Loucy (cell line): ENCODE measurements at regions not wholly inside any gene's neighbourhood (a gene's known extent, or its start where the extent isn't known, plus 50 kb on each side); places are given as distances from the start of the nearest gene placed in this dataset.

ENCODE experiments used
- H2AFZ ChIP-seq: fragments of 200-600 bp; sonication (generic); 2 replicates; pipeline ENCODE4 v1.6.0; 2016; ENCODE audit warnings: antibody characterized with exemption, mild to moderate bottlenecking, low read length, moderate library complexity
- H3F3A ChIP-seq: fragments of 200-600 bp; 2 replicates; pipeline ENCODE4 v1.6.0; 2016; ENCODE audit warnings: antibody characterized with exemption, low read depth, mild to moderate bottlenecking
- H3K27me3 ChIP-seq: fragments of 200-600 bp; sonication (generic); 2 replicates; pipeline ENCODE4 v1.6.1; 2014; ENCODE audit warnings: low read length, mild to moderate bottlenecking; ENCODE audit not compliant: insufficient read depth, poor library complexity, severe bottlenecking
- H3K36me3 ChIP-seq: fragments of 200-600 bp; sonication (generic); 2 replicates; pipeline ENCODE4 v1.6.1; 2016; ENCODE audit warnings: low read length; ENCODE audit not compliant: insufficient read depth
- H3K4me1 ChIP-seq: fragments of 200-600 bp; sonication (generic); 2 replicates; pipeline ENCODE4 v1.5.1; 2014; ENCODE audit warnings: low read length, mild to moderate bottlenecking; ENCODE audit not compliant: insufficient read depth, poor library complexity, severe bottlenecking
- H3K4me2 ChIP-seq: fragments of 200-600 bp; sonication (generic); 2 replicates; pipeline ENCODE4 v1.6.0; 2014; ENCODE audit warnings: antibody characterized with exemption, low read length, low read depth, mild to moderate bottlenecking; ENCODE audit not compliant: poor library complexity, severe bottlenecking
- H3K4me3 ChIP-seq: fragments of 200-600 bp; sonication (generic); 2 replicates; pipeline ENCODE4 v1.5.1; 2014; ENCODE audit warnings: low read length, mild to moderate bottlenecking, mixed read lengths; ENCODE audit not compliant: poor library complexity, severe bottlenecking
- H3K79me2 ChIP-seq: fragments of 200-600 bp; sonication (generic); 2 replicates; pipeline ENCODE4 v1.6.1; 2014; ENCODE audit warnings: low read length; ENCODE audit not compliant: insufficient read depth
- H3K9ac ChIP-seq: fragments of 200-600 bp; sonication (generic); 2 replicates; pipeline ENCODE4 v1.6.0; 2014; ENCODE audit warnings: mild to moderate bottlenecking, low read depth, low read length, moderate library complexity; ENCODE audit not compliant: poor library complexity, severe bottlenecking
- H3K9me2 ChIP-seq: fragments of 200-600 bp; sonication (generic); replicated peaks from 2 replicates; pipeline ENCODE4 v1.6.1; 2016; ENCODE audit warnings: low read depth, low read length, mixed read lengths
- H3K9me3 ChIP-seq: fragments of 200-600 bp; sonication (generic); 2 replicates; pipeline ENCODE4 v1.6.1; 2014; ENCODE audit warnings: mild to moderate bottlenecking, antibody characterized with exemption, low read length, low read depth; ENCODE audit not compliant: insufficient read depth
- H4K20me1 ChIP-seq: fragments of 200-600 bp; sonication (generic); 2 replicates; pipeline ENCODE4 v1.6.0; 2014; ENCODE audit warnings: antibody characterized with exemption, low read length, mild to moderate bottlenecking; ENCODE audit not compliant: insufficient read depth, poor library complexity, severe bottlenecking
- EZH2phosphoT487 ChIP-seq: fragments of 200-600 bp; IDR thresholded peaks from 2 replicates; pipeline ENCODE4 v1.6.1; 2018; ENCODE audit warnings: antibody characterized with exemption, mild to moderate bottlenecking, moderate library complexity, borderline replicate concordance
- TF ChIP-seq, protein P1 (sequence below): fragments of 200-600 bp; sonication (generic); conservative IDR thresholded peaks from 2 replicates; pipeline ENCODE4 v1.5.1; 2014; ENCODE audit warnings: mild to moderate bottlenecking, antibody characterized with exemption, low read length

DNA sequence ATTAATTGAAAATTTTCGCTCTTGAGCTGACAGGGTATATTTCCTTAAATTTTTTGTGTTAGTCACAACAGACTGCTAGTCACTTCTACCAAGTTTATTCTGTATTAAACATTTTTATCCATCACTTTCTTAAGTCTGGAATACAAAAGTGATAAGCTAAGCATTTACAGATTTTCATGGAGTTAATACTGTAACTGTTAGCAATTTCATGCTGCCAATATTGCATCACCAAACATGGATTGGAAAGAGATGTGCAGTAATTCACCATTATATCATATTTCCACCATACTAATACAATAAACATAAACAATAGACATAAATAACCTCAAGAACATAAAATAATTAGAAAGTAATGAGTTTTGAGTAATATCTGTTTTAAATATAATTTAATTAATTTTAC lies 854.0 kb upstream of the CITED2 start:
- no peaks in the 10 kb centered on the region for H3K79me2 ChIP-seq
- H3K36me3 ChIP-seq = no peaks in the 10 kb centered on the region
- H3K4me3 ChIP-seq = no peak overlapping the region
- no peak overlapping the region for H2AFZ ChIP-seq
- no peaks in the 10 kb centered on the region for H4K20me1 ChIP-seq
- no peaks in the 10 kb centered on the region for H3K4me1 ChIP-seq
- TF ChIP-seq EZH2phosphoT487 = no peak
- TF ChIP-seq, protein P1, sequence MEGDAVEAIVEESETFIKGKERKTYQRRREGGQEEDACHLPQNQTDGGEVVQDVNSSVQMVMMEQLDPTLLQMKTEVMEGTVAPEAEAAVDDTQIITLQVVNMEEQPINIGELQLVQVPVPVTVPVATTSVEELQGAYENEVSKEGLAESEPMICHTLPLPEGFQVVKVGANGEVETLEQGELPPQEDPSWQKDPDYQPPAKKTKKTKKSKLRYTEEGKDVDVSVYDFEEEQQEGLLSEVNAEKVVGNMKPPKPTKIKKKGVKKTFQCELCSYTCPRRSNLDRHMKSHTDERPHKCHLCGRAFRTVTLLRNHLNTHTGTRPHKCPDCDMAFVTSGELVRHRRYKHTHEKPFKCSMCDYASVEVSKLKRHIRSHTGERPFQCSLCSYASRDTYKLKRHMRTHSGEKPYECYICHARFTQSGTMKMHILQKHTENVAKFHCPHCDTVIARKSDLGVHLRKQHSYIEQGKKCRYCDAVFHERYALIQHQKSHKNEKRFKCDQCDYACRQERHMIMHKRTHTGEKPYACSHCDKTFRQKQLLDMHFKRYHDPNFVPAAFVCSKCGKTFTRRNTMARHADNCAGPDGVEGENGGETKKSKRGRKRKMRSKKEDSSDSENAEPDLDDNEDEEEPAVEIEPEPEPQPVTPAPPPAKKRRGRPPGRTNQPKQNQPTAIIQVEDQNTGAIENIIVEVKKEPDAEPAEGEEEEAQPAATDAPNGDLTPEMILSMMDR = no peak
- no peaks in the 10 kb centered on the region for H3K27me3 ChIP-seq
- no peak overlapping the region for H3K9ac ChIP-seq
- H3K9me3 ChIP-seq = no peaks in the 10 kb centered on the region
- H3K4me2 ChIP-seq = no peak overlapping the region
- no peaks in the 10 kb centered on the region for H3F3A ChIP-seq
- H3K9me2 ChIP-seq = no peaks in the 10 kb centered on the region

DNA sequence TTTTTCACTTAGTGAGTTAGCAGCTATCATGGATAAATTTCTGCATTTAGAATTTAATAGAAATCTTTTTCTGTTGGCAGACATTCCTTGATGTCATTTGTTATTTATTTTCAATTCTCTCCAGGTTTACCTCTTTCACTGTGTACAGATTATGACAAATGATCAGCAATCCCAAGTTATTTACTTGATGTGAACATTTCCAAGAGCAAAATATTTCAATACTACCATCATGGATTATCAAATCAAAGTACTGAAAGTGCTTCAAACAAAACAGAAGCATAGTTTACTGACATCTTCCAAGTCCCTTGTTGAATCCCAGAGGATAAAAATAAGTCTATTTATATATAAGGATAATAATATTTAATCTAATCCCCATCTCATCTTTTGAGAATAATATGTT lies 852.2 kb upstream of the CITED2 start:
- Histone ChIP-seq H3K9me2 (no peaks in the 10 kb centered on the region), H4K20me1 (no peaks in the 10 kb centered on the region)

DNA sequence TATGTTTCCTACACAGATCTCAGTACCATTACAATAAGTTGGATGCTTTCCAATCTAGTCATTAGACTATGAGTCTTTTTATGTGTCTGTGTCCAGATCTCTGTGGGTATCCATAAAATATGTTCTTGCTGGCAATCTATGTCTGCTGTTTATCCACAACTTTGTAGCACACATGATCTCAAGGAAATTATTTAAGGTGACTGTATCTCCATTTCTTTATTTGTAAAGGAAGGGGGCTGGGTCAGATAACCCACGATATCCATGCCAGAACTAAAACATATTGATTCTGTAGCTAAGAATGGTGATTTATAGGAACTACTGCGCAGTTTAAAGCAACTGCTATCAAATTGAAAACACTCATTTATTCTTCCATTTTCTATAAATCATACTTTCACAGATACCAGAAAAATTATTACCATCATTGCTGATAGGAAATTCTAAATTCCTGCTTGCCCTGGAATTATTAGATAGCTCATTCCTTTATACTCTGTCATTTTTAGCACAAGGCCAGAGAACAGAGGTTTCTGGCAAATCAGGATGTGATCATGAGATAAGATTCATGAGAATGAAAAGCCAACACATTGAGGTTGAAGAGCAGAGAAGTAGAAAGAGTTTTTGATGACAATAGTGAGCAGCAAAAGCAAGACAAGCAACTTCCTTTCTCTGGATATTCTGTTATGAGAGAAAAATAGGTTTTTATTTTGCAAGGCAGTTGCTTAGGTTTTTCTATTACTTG lies 851.4 kb upstream of the CITED2 start:
- no peak overlapping the region for H2AFZ ChIP-seq
- no peak overlapping the region for H3K4me2 ChIP-seq
- H3K9me2 ChIP-seq = no peaks in the 10 kb centered on the region

More for the DNA sequence above, 852.2 kb upstream of the CITED2 start:
- no peaks in the 10 kb centered on the region for H3K79me2 ChIP-seq
- H3F3A ChIP-seq = no peaks in the 10 kb centered on the region
- H3K27me3 ChIP-seq = no peaks in the 10 kb centered on the region
- no peak overlapping the region for H3K9ac ChIP-seq
- H3K36me3 ChIP-seq = no peaks in the 10 kb centered on the region
- no peak overlapping the region for H3K4me3 ChIP-seq
- H3K4me2 ChIP-seq = no peak overlapping the region
- H2AFZ ChIP-seq = no peak overlapping the region
- H3K4me1 ChIP-seq = no peaks in the 10 kb centered on the region
- H3K9me3 ChIP-seq = no peaks in the 10 kb centered on the region
- TF ChIP-seq, protein P1 = no peak
- no peak for TF ChIP-seq EZH2phosphoT487

More for the DNA sequence above, 851.4 kb upstream of the CITED2 start:
- no peaks in the 10 kb centered on the region for H3K9me3 ChIP-seq
- H3K9ac ChIP-seq = no peak overlapping the region
- no peaks in the 10 kb centered on the region for H3K4me1 ChIP-seq
- no peaks in the 10 kb centered on the region for H3F3A ChIP-seq
- H4K20me1 ChIP-seq = no peaks in the 10 kb centered on the region
- no peaks in the 10 kb centered on the region for H3K27me3 ChIP-seq
- H3K79me2 ChIP-seq = no peaks in the 10 kb centered on the region
- TF ChIP-seq, protein P1 = no peak
- TF ChIP-seq EZH2phosphoT487 = no peak
- H3K36me3 ChIP-seq = no peaks in the 10 kb centered on the region
- no peak overlapping the region for H3K4me3 ChIP-seq
